GM12892 (cell line): ENCODE measurements at regions not wholly inside any gene's neighbourhood (a gene's known extent, or its start where the extent isn't known, plus 50 kb on each side); places are given as distances from the start of the nearest gene placed in this dataset.

ENCODE experiments used
- POLR2A ChIP-seq: IDR thresholded peaks from 2 replicates; pipeline ENCODE4 v1.6.1; 2011; ENCODE audit warnings: low read depth, low read length, control low read depth
- POLR2AphosphoS5 ChIP-seq: IDR thresholded peaks from 2 replicates; pipeline ENCODE4 v1.6.1; 2011; ENCODE audit warnings: low read depth, low read length, control low read depth
- TAF1 ChIP-seq: IDR thresholded peaks from 2 replicates; pipeline ENCODE4 v1.6.1; 2011; ENCODE audit warnings: low read depth, mild to moderate bottlenecking, control low read depth, low read length, borderline replicate concordance

GRCh38 chr17:79165756-79166473, 91.3 kb downstream of the ENGASE start:
- TF ChIP-seq POLR2A = no peak
- TF ChIP-seq POLR2AphosphoS5 = no peak
- no peak for TF ChIP-seq TAF1
